ENCODE measurements at regions not wholly inside any gene's neighbourhood (a gene's known extent, or its start where the extent isn't known, plus 50 kb on each side); places are given as distances from the start of the nearest gene placed in this dataset.

DNA sequence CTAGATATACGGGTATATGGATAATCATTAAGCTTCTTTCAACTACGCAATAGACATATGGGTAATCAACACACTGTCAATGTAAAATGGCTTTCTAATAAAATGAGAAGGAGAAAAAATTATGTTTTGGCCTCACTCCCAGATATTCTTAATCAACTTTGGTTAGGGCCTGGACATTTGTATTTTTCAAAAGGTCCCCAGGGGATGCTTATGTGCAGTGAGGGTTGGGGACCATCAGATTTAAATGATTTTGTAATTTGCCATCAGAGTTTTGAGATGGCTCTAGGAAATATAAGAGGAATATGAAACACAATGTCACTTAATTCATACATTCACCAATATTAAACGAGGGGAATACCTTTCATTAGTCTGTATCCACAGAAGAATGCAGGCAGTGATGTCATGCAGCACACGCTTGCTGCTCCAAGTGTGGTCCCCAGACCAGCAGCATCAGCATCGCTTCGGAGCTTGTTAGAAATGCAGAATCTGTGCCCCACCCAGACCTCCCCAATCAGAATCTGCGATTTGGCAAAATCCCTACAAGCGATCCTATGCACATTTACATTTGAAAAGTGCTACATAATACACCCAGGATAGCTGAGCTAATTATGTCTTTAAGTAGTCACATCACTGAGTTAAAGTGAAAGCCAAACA is 75.1 kb downstream of the INHBA start:
- TF ChIP-seq, protein P1, sequence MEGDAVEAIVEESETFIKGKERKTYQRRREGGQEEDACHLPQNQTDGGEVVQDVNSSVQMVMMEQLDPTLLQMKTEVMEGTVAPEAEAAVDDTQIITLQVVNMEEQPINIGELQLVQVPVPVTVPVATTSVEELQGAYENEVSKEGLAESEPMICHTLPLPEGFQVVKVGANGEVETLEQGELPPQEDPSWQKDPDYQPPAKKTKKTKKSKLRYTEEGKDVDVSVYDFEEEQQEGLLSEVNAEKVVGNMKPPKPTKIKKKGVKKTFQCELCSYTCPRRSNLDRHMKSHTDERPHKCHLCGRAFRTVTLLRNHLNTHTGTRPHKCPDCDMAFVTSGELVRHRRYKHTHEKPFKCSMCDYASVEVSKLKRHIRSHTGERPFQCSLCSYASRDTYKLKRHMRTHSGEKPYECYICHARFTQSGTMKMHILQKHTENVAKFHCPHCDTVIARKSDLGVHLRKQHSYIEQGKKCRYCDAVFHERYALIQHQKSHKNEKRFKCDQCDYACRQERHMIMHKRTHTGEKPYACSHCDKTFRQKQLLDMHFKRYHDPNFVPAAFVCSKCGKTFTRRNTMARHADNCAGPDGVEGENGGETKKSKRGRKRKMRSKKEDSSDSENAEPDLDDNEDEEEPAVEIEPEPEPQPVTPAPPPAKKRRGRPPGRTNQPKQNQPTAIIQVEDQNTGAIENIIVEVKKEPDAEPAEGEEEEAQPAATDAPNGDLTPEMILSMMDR (IDR thresholded peaks at IDR 0.05) = no peak
- no peak for TF ChIP-seq POLR2A (IDR thresholded peaks at IDR 0.05)
